Peyer's patch (tissue), 4 donors: ENCODE measurements at regions not wholly inside any gene's neighbourhood (a gene's known extent, or its start where the extent isn't known, plus 50 kb on each side); places are given as distances from the start of the nearest gene placed in this dataset.

Experiments
- CTCF ChIP-seq, 6 experiments: fragments of 450-650 bp in 4 of 6; fragments of 200-600 bp in 2 of 6; sonication (generic) in 1 of 6; IDR thresholded peaks; one replicate each; pipeline ENCODE4 v1.5.1; 2017 to 2019; ENCODE audit warnings: antibody characterized with exemption in 6 of 6, mild to moderate bottlenecking in 3 of 6, moderate library complexity in 1 of 6
- POLR2A ChIP-seq, 2 donors: fragments of 450-650 bp; IDR thresholded peaks; one replicate each; pipeline ENCODE4 v1.5.1; 2017; ENCODE audit warnings: antibody characterized with exemption in 2 of 2, mild to moderate bottlenecking in 2 of 2, moderate library complexity in 2 of 2

GRCh38 chr2:136222862-136223261 lies 104.9 kb upstream of the CXCR4 start:
- no peak for TF ChIP-seq CTCF (IDR thresholded peaks at IDR 0.05)
- no peak for TF ChIP-seq POLR2A (IDR thresholded peaks at IDR 0.05)
